ENCODE measurements at regions not wholly inside any gene's neighbourhood (a gene's known extent, or its start where the extent isn't known, plus 50 kb on each side); places are given as distances from the start of the nearest gene placed in this dataset.

DNA sequence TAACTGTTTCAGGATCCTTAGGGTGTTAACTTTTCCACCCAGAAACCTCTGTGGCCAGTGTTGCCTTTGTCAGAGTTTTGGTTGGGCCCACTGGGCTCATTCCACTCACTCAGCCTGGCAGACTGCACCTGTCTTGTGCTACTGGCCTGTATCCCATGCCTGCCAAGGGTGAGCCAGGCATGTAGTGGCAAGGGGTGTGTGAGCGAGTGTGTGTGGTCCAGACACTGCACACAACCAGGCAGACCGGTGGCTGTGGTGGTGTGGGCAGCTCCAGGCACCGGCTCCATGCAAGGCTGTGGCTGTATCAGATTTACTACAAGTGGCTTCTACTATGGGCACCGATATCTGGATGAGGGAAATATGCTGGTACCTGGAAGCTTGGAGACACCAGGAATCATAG lies 394.6 kb upstream of the DMD start:
- intact Hi-C loops (cut with micrococcal nuclease; ENCODE audit: unreplicated experiment), result no loop called here
- Histone ChIP-seq H3K27me3 (ENCODE audit: control insufficient read depth in 1 of 2, insufficient read depth in 2 of 2, low read length in 2 of 2) (no peaks in the 10 kb centered on the region), H3K4me2 (ENCODE audit: low read depth, low read length) (no peak overlapping the region), H3K36me3 (replicated peaks in 1 of 2; ENCODE audit: control insufficient read depth in 1 of 2, insufficient read depth in 2 of 2, low read length in 2 of 2) (no peaks in the 10 kb centered on the region), H3K4me1 (ENCODE audit: insufficient read depth, low read length) (no peaks in the 10 kb centered on the region), H3K9me3 (ENCODE audit: low read length) (peaks cover 6% of the 10 kb centered on the region; the same call in 1 of the 2 replicates), H3K9ac (ENCODE audit: insufficient read depth, low read depth, low read length) (no peak overlapping the region), H4K20me1 (ENCODE audit: insufficient read depth, low read length) (no peaks in the 10 kb centered on the region), H3K79me2 (ENCODE audit: insufficient read depth, low read length) (no peaks in the 10 kb centered on the region), H3K27ac (ENCODE audit: extremely low read length, insufficient read depth, low read length) (no peak overlapping the region), H3K4me3 (replicated peaks in 1 of 3; ENCODE audit: insufficient read depth in 1 of 3, low read depth in 2 of 3, low read length in 3 of 3) (no peak overlapping the region), H2AFZ (ENCODE audit: low read length) (no peak overlapping the region)
- in situ Hi-C loops (cut with HindIII; ENCODE audit: extremely low pct_ligation_motif_present, low pct_unique_long_range_greater_than_20kb), result no loop called here
- FAIRE-seq (no peak), DNase-seq (ENCODE audit: low spot score) (no peak), ATAC-seq (no peak)
- BruUV-seq (replicated peaks), result no TSS peak
- ChIA-PET CTCF (ENCODE audit: low intra/inter-chr PET ratio, low total read pairs) (no interaction called here), POLR2A (no interaction called here)
- WGBS (ENCODE audit: low lambda C conversion rate), result no CpG with 5 or more reads among the region's 4 CpGs
- TF ChIP-seq, protein P1, sequence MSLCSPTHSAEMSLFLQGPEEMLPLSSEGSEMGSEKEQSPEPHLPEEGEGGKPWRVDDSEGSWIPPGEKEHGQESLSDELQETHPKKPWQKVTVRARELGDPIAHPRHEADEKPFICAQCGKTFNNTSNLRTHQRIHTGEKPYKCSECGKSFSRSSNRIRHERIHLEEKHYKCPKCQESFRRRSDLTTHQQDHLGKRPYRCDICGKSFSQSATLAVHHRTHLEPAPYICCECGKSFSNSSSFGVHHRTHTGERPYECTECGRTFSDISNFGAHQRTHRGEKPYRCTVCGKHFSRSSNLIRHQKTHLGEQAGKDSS (CRISPR knock-in tag; IDR thresholded peaks at IDR 0.05; ENCODE audit: borderline replicate concordance, low read depth), result no peak
- no peak for TF ChIP-seq ZZZ3 (CRISPR knock-in tag; IDR thresholded peaks at IDR 0.05; ENCODE audit: borderline replicate concordance)
- no peak for TF ChIP-seq MAFG (CRISPR knock-in tag; IDR thresholded peaks at IDR 0.05)
- TF ChIP-seq, protein P2, sequence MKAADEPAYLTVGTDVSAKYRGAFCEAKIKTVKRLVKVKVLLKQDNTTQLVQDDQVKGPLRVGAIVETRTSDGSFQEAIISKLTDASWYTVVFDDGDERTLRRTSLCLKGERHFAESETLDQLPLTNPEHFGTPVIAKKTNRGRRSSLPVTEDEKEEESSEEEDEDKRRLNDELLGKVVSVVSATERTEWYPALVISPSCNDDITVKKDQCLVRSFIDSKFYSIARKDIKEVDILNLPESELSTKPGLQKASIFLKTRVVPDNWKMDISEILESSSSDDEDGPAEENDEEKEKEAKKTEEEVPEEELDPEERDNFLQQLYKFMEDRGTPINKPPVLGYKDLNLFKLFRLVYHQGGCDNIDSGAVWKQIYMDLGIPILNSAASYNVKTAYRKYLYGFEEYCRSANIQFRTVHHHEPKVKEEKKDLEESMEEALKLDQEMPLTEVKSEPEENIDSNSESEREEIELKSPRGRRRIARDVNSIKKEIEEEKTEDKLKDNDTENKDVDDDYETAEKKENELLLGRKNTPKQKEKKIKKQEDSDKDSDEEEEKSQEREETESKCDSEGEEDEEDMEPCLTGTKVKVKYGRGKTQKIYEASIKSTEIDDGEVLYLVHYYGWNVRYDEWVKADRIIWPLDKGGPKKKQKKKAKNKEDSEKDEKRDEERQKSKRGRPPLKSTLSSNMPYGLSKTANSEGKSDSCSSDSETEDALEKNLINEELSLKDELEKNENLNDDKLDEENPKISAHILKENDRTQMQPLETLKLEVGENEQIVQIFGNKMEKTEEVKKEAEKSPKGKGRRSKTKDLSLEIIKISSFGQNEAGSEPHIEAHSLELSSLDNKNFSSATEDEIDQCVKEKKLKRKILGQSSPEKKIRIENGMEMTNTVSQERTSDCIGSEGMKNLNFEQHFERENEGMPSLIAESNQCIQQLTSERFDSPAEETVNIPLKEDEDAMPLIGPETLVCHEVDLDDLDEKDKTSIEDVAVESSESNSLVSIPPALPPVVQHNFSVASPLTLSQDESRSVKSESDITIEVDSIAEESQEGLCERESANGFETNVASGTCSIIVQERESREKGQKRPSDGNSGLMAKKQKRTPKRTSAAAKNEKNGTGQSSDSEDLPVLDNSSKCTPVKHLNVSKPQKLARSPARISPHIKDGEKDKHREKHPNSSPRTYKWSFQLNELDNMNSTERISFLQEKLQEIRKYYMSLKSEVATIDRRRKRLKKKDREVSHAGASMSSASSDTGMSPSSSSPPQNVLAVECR (CRISPR knock-in tag; IDR thresholded peaks at IDR 0.05; ENCODE audit: borderline replicate concordance), result no peak
- TF ChIP-seq, protein P3, sequence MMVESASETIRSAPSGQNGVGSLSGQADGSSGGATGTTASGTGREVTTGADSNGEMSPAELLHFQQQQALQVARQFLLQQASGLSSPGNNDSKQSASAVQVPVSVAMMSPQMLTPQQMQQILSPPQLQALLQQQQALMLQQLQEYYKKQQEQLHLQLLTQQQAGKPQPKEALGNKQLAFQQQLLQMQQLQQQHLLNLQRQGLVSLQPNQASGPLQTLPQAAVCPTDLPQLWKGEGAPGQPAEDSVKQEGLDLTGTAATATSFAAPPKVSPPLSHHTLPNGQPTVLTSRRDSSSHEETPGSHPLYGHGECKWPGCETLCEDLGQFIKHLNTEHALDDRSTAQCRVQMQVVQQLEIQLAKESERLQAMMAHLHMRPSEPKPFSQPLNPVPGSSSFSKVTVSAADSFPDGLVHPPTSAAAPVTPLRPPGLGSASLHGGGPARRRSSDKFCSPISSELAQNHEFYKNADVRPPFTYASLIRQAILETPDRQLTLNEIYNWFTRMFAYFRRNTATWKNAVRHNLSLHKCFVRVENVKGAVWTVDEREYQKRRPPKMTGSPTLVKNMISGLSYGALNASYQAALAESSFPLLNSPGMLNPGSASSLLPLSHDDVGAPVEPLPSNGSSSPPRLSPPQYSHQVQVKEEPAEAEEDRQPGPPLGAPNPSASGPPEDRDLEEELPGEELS (CRISPR knock-in tag; IDR thresholded peaks at IDR 0.05), result no peak
- TF ChIP-seq NR2F6 (IDR thresholded peaks at IDR 0.05), result no peak
- no peak for TF ChIP-seq NR2F6 (CRISPR knock-in tag; IDR thresholded peaks at IDR 0.05)
